H9 (cell line): ENCODE measurements at regions not wholly inside any gene's neighbourhood (a gene's known extent, or its start where the extent isn't known, plus 50 kb on each side); places are given as distances from the start of the nearest gene placed in this dataset.

Source experiments
- DNase-seq: peaks from one replicate; pipeline ENCODE4 v3.0.0-alpha.2; 2017
- H2AFZ ChIP-seq: one replicate; pipeline ENCODE4 v1.6.1; 2013; ENCODE audit warnings: mild to moderate bottlenecking, low read length, control low read depth, moderate library complexity
- H2AK5ac ChIP-seq: 2 replicates; pipeline ENCODE4 v1.6.1; 2013; ENCODE audit warnings: low read length, control low read depth, mixed read lengths; ENCODE audit not compliant: insufficient read length
- H2BK120ac ChIP-seq: one replicate; pipeline ENCODE4 v1.6.1; 2013; ENCODE audit warnings: low read depth, mild to moderate bottlenecking, low read length, control low read depth, inconsistent platforms; ENCODE audit not compliant: poor library complexity, severe bottlenecking
- H2BK12ac ChIP-seq: 2 replicates; pipeline ENCODE4 v1.6.1; 2013; ENCODE audit warnings: low read length, control low read depth, mixed read lengths, low read depth; ENCODE audit not compliant: insufficient read length
- H2BK15ac ChIP-seq: 2 replicates; pipeline ENCODE4 v1.6.1; 2013; ENCODE audit warnings: low read depth, low read length, control low read depth
- H2BK20ac ChIP-seq: one replicate; pipeline ENCODE4 v1.6.1; 2013; ENCODE audit warnings: low read depth, mild to moderate bottlenecking, low read length, control low read depth, inconsistent platforms; ENCODE audit not compliant: poor library complexity, severe bottlenecking
- H2BK5ac ChIP-seq: 2 replicates; pipeline ENCODE4 v1.6.1; 2013; ENCODE audit warnings: low read length, control low read depth, mixed read lengths; ENCODE audit not compliant: insufficient read length
- H3K14ac ChIP-seq: 2 replicates; pipeline ENCODE4 v1.6.1; 2013; ENCODE audit warnings: low read length, control low read depth; ENCODE audit not compliant: insufficient read depth
- H3K18ac ChIP-seq: 2 replicates; pipeline ENCODE4 v1.6.1; 2013; ENCODE audit warnings: low read depth, mild to moderate bottlenecking, mixed read lengths, low read length, control low read depth; ENCODE audit not compliant: insufficient read length
- H3K23ac ChIP-seq: 2 replicates; pipeline ENCODE4 v1.6.1; 2013; ENCODE audit warnings: low read length, control low read depth, mixed read lengths, low read depth; ENCODE audit not compliant: insufficient read length
- H3K23me2 ChIP-seq: 2 replicates; pipeline ENCODE4 v1.6.1; 2013; ENCODE audit warnings: low read depth, mild to moderate bottlenecking, mixed read lengths, low read length, control low read depth; ENCODE audit not compliant: insufficient read length, poor library complexity, severe bottlenecking
- H3K27ac ChIP-seq: 2 replicates; pipeline ENCODE4 v1.5.1; 2013; ENCODE audit warnings: low read length, control low read depth, mixed read lengths, low read depth; ENCODE audit not compliant: insufficient read length
- H3K27me3 ChIP-seq: 2 replicates; pipeline ENCODE4 v1.6.1; 2013; ENCODE audit warnings: low read length, control low read depth, inconsistent platforms; ENCODE audit not compliant: insufficient read depth
- H3K4ac ChIP-seq: 2 replicates; pipeline ENCODE4 v1.6.1; 2013; ENCODE audit warnings: low read depth, mild to moderate bottlenecking, control low read depth, inconsistent platforms, low read length, moderate library complexity
- H3K4me1 ChIP-seq: 2 replicates; pipeline ENCODE4 v1.6.1; 2013; ENCODE audit warnings: low read length, control low read depth, inconsistent platforms; ENCODE audit not compliant: insufficient read depth
- H3K4me2 ChIP-seq: 2 replicates; pipeline ENCODE4 v1.6.1; 2013; ENCODE audit warnings: low read length, control low read depth, mixed read lengths; ENCODE audit not compliant: insufficient read length, insufficient read depth
- H3K56ac ChIP-seq: 2 replicates; pipeline ENCODE4 v1.6.1; 2013; ENCODE audit warnings: low read depth, mild to moderate bottlenecking, mixed read lengths, low read length, control low read depth; ENCODE audit not compliant: insufficient read length
- H3K79me1 ChIP-seq: 2 replicates; pipeline ENCODE4 v1.6.1; 2013; ENCODE audit warnings: low read depth, mild to moderate bottlenecking, moderate library complexity, low read length, control low read depth, inconsistent platforms; ENCODE audit not compliant: insufficient read depth, poor library complexity, severe bottlenecking
- H3K79me2 ChIP-seq: 2 replicates; pipeline ENCODE4 v1.6.1; 2013; ENCODE audit warnings: low read length, control low read depth, inconsistent platforms; ENCODE audit not compliant: insufficient read depth
- H3K9ac ChIP-seq: 2 replicates; pipeline ENCODE4 v1.6.1; 2013; ENCODE audit warnings: low read length, control low read depth, mixed read lengths; ENCODE audit not compliant: insufficient read length; ENCODE audit errors: extremely low read depth
- H3K9me3 ChIP-seq: one replicate; pipeline ENCODE4 v1.6.1; 2013; ENCODE audit warnings: low read depth, low read length, inconsistent platforms; ENCODE audit not compliant: control insufficient read depth
- H3T11ph ChIP-seq: one replicate; pipeline ENCODE4 v1.6.1; 2013; ENCODE audit warnings: mild to moderate bottlenecking, low read length, control low read depth, inconsistent platforms
- H4K20me1 ChIP-seq: one replicate; pipeline ENCODE4 v1.6.1; 2013; ENCODE audit not compliant: control insufficient read depth, insufficient read length, insufficient read depth
- H4K5ac ChIP-seq: 2 replicates; pipeline ENCODE4 v1.6.1; 2013; ENCODE audit warnings: low read depth, mild to moderate bottlenecking, mixed read lengths, low read length, control low read depth; ENCODE audit not compliant: insufficient read length
- H4K8ac ChIP-seq: replicated peaks from 2 replicates; pipeline ENCODE4 v1.6.1; 2013; ENCODE audit warnings: low read length, control low read depth, mixed read lengths, low read depth; ENCODE audit not compliant: insufficient read length
- H4K91ac ChIP-seq: 2 replicates; pipeline ENCODE4 v1.6.1; 2013; ENCODE audit warnings: low read depth, mild to moderate bottlenecking, moderate library complexity, mixed read lengths, low read length, control low read depth; ENCODE audit not compliant: insufficient read length
- H3K27ac Mint-ChIP-seq, 3 experiments: 2 replicates in 2 of 3; 3 replicates in 1 of 3; pipeline ENCODE4 v1.8.0; 2020 to 2021; ENCODE audit warnings: mixed read lengths in 3 of 3, mild to moderate bottlenecking in 1 of 3, moderate library complexity in 1 of 3
- H3K27me3 Mint-ChIP-seq: 2 replicates; pipeline ENCODE4 v1.8.0; 2021; ENCODE audit warnings: low read depth, mild to moderate bottlenecking, moderate library complexity, mixed read lengths
- H3K36me3 Mint-ChIP-seq, 3 experiments: 2 replicates in 2 of 3; 3 replicates in 1 of 3; pipeline ENCODE4 v1.8.0; 2020 to 2021; ENCODE audit warnings: low read depth in 3 of 3, mixed read lengths in 3 of 3; ENCODE audit not compliant: insufficient read depth in 1 of 3
- H3K4me1 Mint-ChIP-seq, 2 experiments: 2 replicates each; pipeline ENCODE4 v1.8.0; 2020; ENCODE audit warnings: mixed read lengths in 2 of 2
- H3K4me3 Mint-ChIP-seq, 2 experiments: 2 replicates in 1 of 2; 3 replicates in 1 of 2; pipeline ENCODE4 v1.8.0; 2020 to 2021; ENCODE audit warnings: mild to moderate bottlenecking in 2 of 2, mixed read lengths in 2 of 2, moderate library complexity in 1 of 2
- H3K9me3 Mint-ChIP-seq, 2 experiments: 2 replicates in 1 of 2; 3 replicates in 1 of 2; pipeline ENCODE4 v1.8.0; 2020; ENCODE audit warnings: mild to moderate bottlenecking in 2 of 2, mixed read lengths in 2 of 2, moderate library complexity in 1 of 2
- WGBS: extraction: QIAGEN DNeasy Blood & Tissue Kit; methylation state at CpG from one replicate; pipeline ENCODE4 v1.1.7; 2013; ENCODE audit warnings: missing lambda C conversion rate, low lambda C conversion rate, mixed read lengths; ENCODE audit not compliant: insufficient read length; ENCODE audit errors: extremely low coverage; 5-methylcytosine and 5-hydroxymethylcytosine counted together
- TF ChIP-seq, protein P1 (sequence below): fragments of 200-600 bp; sonication (generic); conservative IDR thresholded peaks from 3 replicates; pipeline ENCODE4 v1.8.0; 2021; ENCODE audit warnings: antibody characterized with exemption, mild to moderate bottlenecking

DNA sequence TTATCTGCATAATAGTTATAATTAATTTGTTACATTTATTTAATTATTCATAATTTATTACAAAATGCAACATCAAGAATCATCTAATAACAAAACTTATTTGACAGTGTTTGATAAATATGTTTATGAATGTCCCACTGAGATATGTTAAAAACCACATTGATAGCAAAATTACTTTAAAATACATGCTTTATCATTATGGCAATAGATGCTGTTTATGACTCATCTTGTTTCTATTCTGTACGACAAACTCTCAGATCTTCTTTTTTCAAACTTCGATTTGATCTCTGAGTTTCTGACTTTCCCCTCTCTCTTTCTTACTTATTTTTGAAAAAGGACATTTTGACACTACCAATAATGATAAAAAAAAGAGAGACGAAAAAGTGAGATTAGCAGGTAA lies 56.8 kb upstream of the LRRK2 start:
- Histone ChIP-seq H3K27me3 (no peaks in the 10 kb centered on the region), H4K8ac (no peak overlapping the region), H2BK20ac (no peak overlapping the region), H4K5ac (no peak overlapping the region), H4K20me1 (no peaks in the 10 kb centered on the region), H2BK12ac (no peak overlapping the region), H4K91ac (no peak overlapping the region), H2BK5ac (no peak overlapping the region), H3K9ac (no peak overlapping the region), H3K18ac (no peak overlapping the region), H3K56ac (no peak overlapping the region), H3K23ac (no peak overlapping the region), H2AK5ac (no peak overlapping the region), H3K4me1 (no peaks in the 10 kb centered on the region), H3K4ac (no peak overlapping the region), H2BK120ac (no peak overlapping the region), H2BK15ac (no peak overlapping the region), H2AFZ (no peak overlapping the region), H3K14ac (no peak overlapping the region), H3T11ph (no peak overlapping the region), H3K23me2 (no peaks in the 10 kb centered on the region), H3K4me2 (no peak overlapping the region), H3K79me2 (no peaks in the 10 kb centered on the region), H3K79me1 (no peaks in the 10 kb centered on the region), H3K9me3 (no peaks in the 10 kb centered on the region), H3K27ac (no peak overlapping the region)
- TF ChIP-seq, protein P1, sequence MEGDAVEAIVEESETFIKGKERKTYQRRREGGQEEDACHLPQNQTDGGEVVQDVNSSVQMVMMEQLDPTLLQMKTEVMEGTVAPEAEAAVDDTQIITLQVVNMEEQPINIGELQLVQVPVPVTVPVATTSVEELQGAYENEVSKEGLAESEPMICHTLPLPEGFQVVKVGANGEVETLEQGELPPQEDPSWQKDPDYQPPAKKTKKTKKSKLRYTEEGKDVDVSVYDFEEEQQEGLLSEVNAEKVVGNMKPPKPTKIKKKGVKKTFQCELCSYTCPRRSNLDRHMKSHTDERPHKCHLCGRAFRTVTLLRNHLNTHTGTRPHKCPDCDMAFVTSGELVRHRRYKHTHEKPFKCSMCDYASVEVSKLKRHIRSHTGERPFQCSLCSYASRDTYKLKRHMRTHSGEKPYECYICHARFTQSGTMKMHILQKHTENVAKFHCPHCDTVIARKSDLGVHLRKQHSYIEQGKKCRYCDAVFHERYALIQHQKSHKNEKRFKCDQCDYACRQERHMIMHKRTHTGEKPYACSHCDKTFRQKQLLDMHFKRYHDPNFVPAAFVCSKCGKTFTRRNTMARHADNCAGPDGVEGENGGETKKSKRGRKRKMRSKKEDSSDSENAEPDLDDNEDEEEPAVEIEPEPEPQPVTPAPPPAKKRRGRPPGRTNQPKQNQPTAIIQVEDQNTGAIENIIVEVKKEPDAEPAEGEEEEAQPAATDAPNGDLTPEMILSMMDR: no peak
- no peaks in the 10 kb centered on the region for H3K4me1 Mint-ChIP-seq
- WGBS: no CpG with 5 or more reads among the region's 3 CpGs
- DNase-seq: no peak
- H3K4me3 Mint-ChIP-seq: no peak overlapping the region
- no peak overlapping the region for H3K27ac Mint-ChIP-seq
- peaks cover 10 to 31% (median 17%) of the 10 kb centered on the region in 3 experiments for H3K36me3 Mint-ChIP-seq
- no peaks in the 10 kb centered on the region for H3K27me3 Mint-ChIP-seq
- peaks cover 31 to 37% of the 10 kb centered on the region in 2 experiments for H3K9me3 Mint-ChIP-seq
